Trophoblast cell (in vitro differentiated cells and primary cell): ENCODE measurements at regions not wholly inside any gene's neighbourhood (a gene's known extent, or its start where the extent isn't known, plus 50 kb on each side); places are given as distances from the start of the nearest gene placed in this dataset.

ENCODE experiments used
- DNase-seq, 2 donors: peaks; one replicate each; pipeline ENCODE4 v3.0.0-alpha.2; 2016
- H2AFZ ChIP-seq: 2 replicates; pipeline ENCODE4 v1.6.1; 2013; ENCODE audit warnings: low read length, moderate library complexity, mild to moderate bottlenecking; ENCODE audit not compliant: insufficient read depth, poor library complexity
- H2AK5ac ChIP-seq: 2 replicates; pipeline ENCODE4 v1.6.1; 2013; ENCODE audit warnings: mild to moderate bottlenecking, low read length
- H2BK120ac ChIP-seq: 2 replicates; pipeline ENCODE4 v1.6.1; 2013; ENCODE audit warnings: low read length, mild to moderate bottlenecking, moderate library complexity; ENCODE audit not compliant: insufficient read depth, poor library complexity
- H2BK12ac ChIP-seq: 2 replicates; pipeline ENCODE4 v1.6.1; 2013; ENCODE audit warnings: mild to moderate bottlenecking, low read length, moderate library complexity
- H2BK5ac ChIP-seq: 2 replicates; pipeline ENCODE4 v1.6.1; 2013; ENCODE audit warnings: low read length, low read depth, moderate library complexity, mild to moderate bottlenecking; ENCODE audit not compliant: poor library complexity
- H3K14ac ChIP-seq: 2 replicates; pipeline ENCODE4 v1.6.1; 2013; ENCODE audit warnings: mild to moderate bottlenecking, low read length
- H3K18ac ChIP-seq: 2 replicates; pipeline ENCODE4 v1.6.1; 2013; ENCODE audit warnings: mild to moderate bottlenecking, low read length
- H3K23ac ChIP-seq: 2 replicates; pipeline ENCODE4 v1.6.1; 2013; ENCODE audit warnings: low read length
- H3K27ac ChIP-seq: 2 replicates; pipeline ENCODE4 v1.5.1; 2013; ENCODE audit warnings: low read depth, mild to moderate bottlenecking, inconsistent platforms, low read length, moderate library complexity
- H3K27me3 ChIP-seq: 2 replicates; pipeline ENCODE4 v1.6.1; 2013; ENCODE audit warnings: inconsistent platforms, mild to moderate bottlenecking, low read length, moderate library complexity; ENCODE audit not compliant: insufficient read depth
- H3K36me3 ChIP-seq, 2 experiments: 1 replicate in 1 of 2; 2 replicates in 1 of 2; pipeline ENCODE4 v1.6.1; 2013; ENCODE audit warnings: low read length in 2 of 2, mild to moderate bottlenecking in 2 of 2, moderate library complexity in 1 of 2; ENCODE audit not compliant: insufficient read depth in 2 of 2, control insufficient read depth in 1 of 2
- H3K4ac ChIP-seq: 2 replicates; pipeline ENCODE4 v1.6.1; 2013; ENCODE audit warnings: low read depth, mild to moderate bottlenecking, low read length, moderate library complexity
- H3K4me1 ChIP-seq, 2 experiments: 1 replicate in 1 of 2; 2 replicates in 1 of 2; pipeline ENCODE4 v1.6.1; 2013; ENCODE audit warnings: low read length in 2 of 2, mild to moderate bottlenecking in 2 of 2, moderate library complexity in 1 of 2; ENCODE audit not compliant: insufficient read depth in 2 of 2, control insufficient read depth in 1 of 2
- H3K4me2 ChIP-seq: 2 replicates; pipeline ENCODE4 v1.6.1; 2013; ENCODE audit warnings: inconsistent platforms, mild to moderate bottlenecking, low read length, moderate library complexity
- H3K4me3 ChIP-seq: 2 replicates; pipeline ENCODE4 v1.5.1; 2013; ENCODE audit warnings: mild to moderate bottlenecking, low read depth, low read length, inconsistent platforms
- H3K79me1 ChIP-seq: one replicate; pipeline ENCODE4 v1.6.1; 2013; ENCODE audit warnings: low read length
- H3K79me2 ChIP-seq: 2 replicates; pipeline ENCODE4 v1.6.1; 2013; ENCODE audit warnings: low read length, mild to moderate bottlenecking; ENCODE audit not compliant: control insufficient read depth, insufficient read depth, poor library complexity
- H3K9ac ChIP-seq: 2 replicates; pipeline ENCODE4 v1.6.1; 2013; ENCODE audit warnings: mild to moderate bottlenecking, low read length
- H3K9me3 ChIP-seq: 2 replicates; pipeline ENCODE4 v1.6.1; 2013; ENCODE audit warnings: low read depth, mild to moderate bottlenecking, control low read depth, inconsistent platforms, low read length; ENCODE audit not compliant: insufficient read depth
- H4K12ac ChIP-seq: 2 replicates; pipeline ENCODE4 v1.6.1; 2013; ENCODE audit warnings: low read depth, mild to moderate bottlenecking, low read length, moderate library complexity
- H4K8ac ChIP-seq: 2 replicates; pipeline ENCODE4 v1.6.1; 2013; ENCODE audit warnings: low read depth, mild to moderate bottlenecking, low read length, moderate library complexity
- H4K91ac ChIP-seq: one replicate; pipeline ENCODE4 v1.6.1; 2013; ENCODE audit warnings: low read depth, mild to moderate bottlenecking, low read length, moderate library complexity
- WGBS: extraction: QIAGEN DNeasy Blood & Tissue Kit; methylation state at CpG from one replicate; pipeline ENCODE4 v1.1.7; 2013; ENCODE audit warnings: missing lambda C conversion rate; ENCODE audit not compliant: insufficient read length, insufficient coverage; ENCODE audit errors: extremely low coverage; 5-methylcytosine and 5-hydroxymethylcytosine counted together

GRCh38 chr3:102140116-102140515 lies 290.8 kb downstream of the NFKBIZ start:
- H2BK120ac ChIP-seq: no peak overlapping the region
- no peaks in the 10 kb centered on the region for H3K27me3 ChIP-seq
- no peaks in the 10 kb centered on the region for H3K9me3 ChIP-seq
- H3K27ac ChIP-seq: no peak overlapping the region
- H3K79me2 ChIP-seq: no peaks in the 10 kb centered on the region
- H3K36me3 ChIP-seq: no peaks in the 10 kb centered on the region
- no peak overlapping the region for H4K91ac ChIP-seq
- DNase-seq: no peak
- no peak overlapping the region for H3K4me2 ChIP-seq
- H2BK5ac ChIP-seq: no peak overlapping the region
- H4K8ac ChIP-seq: no peak overlapping the region
- H3K79me1 ChIP-seq: no peaks in the 10 kb centered on the region
- H2BK12ac ChIP-seq: no peak overlapping the region
- no peak overlapping the region for H3K4ac ChIP-seq
- H3K9ac ChIP-seq: no peak overlapping the region
- no peaks in the 10 kb centered on the region for H3K4me1 ChIP-seq
- H3K14ac ChIP-seq: no peak overlapping the region
- no peak overlapping the region for H4K12ac ChIP-seq
- no peak overlapping the region for H2AFZ ChIP-seq
- H3K23ac ChIP-seq: no peak overlapping the region
- H3K18ac ChIP-seq: no peak overlapping the region
- H3K4me3 ChIP-seq: no peak overlapping the region
- WGBS: no CpG with 5 or more reads among the region's 3 CpGs
- no peak overlapping the region for H2AK5ac ChIP-seq

GRCh38 chr3:102141096-102141927 lies 292.0 kb downstream of the NFKBIZ start:
- no peak overlapping the region for H3K9ac ChIP-seq
- no peak overlapping the region for H4K91ac ChIP-seq
- H2AFZ ChIP-seq: no peak overlapping the region
- H3K23ac ChIP-seq: no peak overlapping the region
- no peaks in the 10 kb centered on the region for H3K27me3 ChIP-seq
- no peak overlapping the region for H2BK120ac ChIP-seq
- no peak for DNase-seq
- H4K12ac ChIP-seq: no peak overlapping the region
- H3K27ac ChIP-seq: no peak overlapping the region
- no peak overlapping the region for H4K8ac ChIP-seq
- 100% methylated on average over 1 of the region's 5 CpGs for WGBS
- H3K14ac ChIP-seq: no peak overlapping the region
- no peak overlapping the region for H2BK5ac ChIP-seq
- no peaks in the 10 kb centered on the region for H3K79me1 ChIP-seq
- no peak overlapping the region for H3K18ac ChIP-seq
- no peak overlapping the region for H2AK5ac ChIP-seq
- no peak overlapping the region for H3K4me2 ChIP-seq
- no peaks in the 10 kb centered on the region for H3K4me1 ChIP-seq
- no peak overlapping the region for H3K4me3 ChIP-seq
- H3K9me3 ChIP-seq: no peaks in the 10 kb centered on the region
- H3K4ac ChIP-seq: no peak overlapping the region
- no peaks in the 10 kb centered on the region for H3K36me3 ChIP-seq
- H2BK12ac ChIP-seq: no peak overlapping the region
- H3K79me2 ChIP-seq: no peaks in the 10 kb centered on the region

GRCh38 chr3:102141928-102142239 lies 292.6 kb downstream of the NFKBIZ start:
- H3K27ac ChIP-seq: no peak overlapping the region
- no peaks in the 10 kb centered on the region for H3K79me1 ChIP-seq
- H3K9me3 ChIP-seq: no peaks in the 10 kb centered on the region
- H3K4ac ChIP-seq: no peak overlapping the region
- peak in 1 of 2 donors; percentile 13 for DNase-seq
- H2AFZ ChIP-seq: no peak overlapping the region
- no peaks in the 10 kb centered on the region for H3K36me3 ChIP-seq
- no peaks in the 10 kb centered on the region for H3K4me1 ChIP-seq
- H3K23ac ChIP-seq: no peak overlapping the region
- WGBS: no CpG with 5 or more reads among the region's 1 CpG
- H4K8ac ChIP-seq: no peak overlapping the region
- H3K27me3 ChIP-seq: no peaks in the 10 kb centered on the region
- no peak overlapping the region for H4K12ac ChIP-seq
- no peak overlapping the region for H3K14ac ChIP-seq
- no peak overlapping the region for H3K9ac ChIP-seq
- no peak overlapping the region for H2BK120ac ChIP-seq
- no peak overlapping the region for H2BK12ac ChIP-seq
- H3K4me3 ChIP-seq: no peak overlapping the region
- no peak overlapping the region for H3K18ac ChIP-seq
- no peaks in the 10 kb centered on the region for H3K79me2 ChIP-seq
- H3K4me2 ChIP-seq: no peak overlapping the region
- no peak overlapping the region for H4K91ac ChIP-seq
- H2BK5ac ChIP-seq: no peak overlapping the region
- H2AK5ac ChIP-seq: no peak overlapping the region

- no peak overlapping the region for H2BK12ac ChIP-seq
- no peak overlapping the region for H3K4me3 ChIP-seq
- H3K23ac ChIP-seq: no peak overlapping the region
- no peak overlapping the region for H3K27ac ChIP-seq
- H4K91ac ChIP-seq: no peak overlapping the region
- H3K79me2 ChIP-seq: no peaks in the 10 kb centered on the region
- no peak overlapping the region for H3K4me2 ChIP-seq
- no peak overlapping the region for H4K8ac ChIP-seq
- H3K9ac ChIP-seq: no peak overlapping the region
- H3K36me3 ChIP-seq: no peaks in the 10 kb centered on the region
- no peak overlapping the region for H3K14ac ChIP-seq
- no CpG with 5 or more reads among the region's 2 CpGs for WGBS
- H3K4ac ChIP-seq: no peak overlapping the region
- no peak overlapping the region for H2AFZ ChIP-seq
- DNase-seq: no peak
- H2BK5ac ChIP-seq: no peak overlapping the region
- H3K4me1 ChIP-seq: no peaks in the 10 kb centered on the region
- H3K79me1 ChIP-seq: no peaks in the 10 kb centered on the region
- no peaks in the 10 kb centered on the region for H3K27me3 ChIP-seq
- H4K12ac ChIP-seq: no peak overlapping the region
- no peak overlapping the region for H2AK5ac ChIP-seq
- H2BK120ac ChIP-seq: no peak overlapping the region
- no peaks in the 10 kb centered on the region for H3K9me3 ChIP-seq
- no peak overlapping the region for H3K18ac ChIP-seq
Measured at GRCh38 chr3:102142379-102143060, 292.3 kb upstream of the ZPLD1 start.
